IPS-15b (cell line): ENCODE measurements at regions not wholly inside any gene's neighbourhood (a gene's known extent, or its start where the extent isn't known, plus 50 kb on each side); places are given as distances from the start of the nearest gene placed in this dataset.

Source experiments
- H3K27me3 ChIP-seq: one replicate; pipeline ENCODE4 v1.6.1; 2013; ENCODE audit warnings: low read length; ENCODE audit not compliant: control insufficient read depth, insufficient read depth
- H3K36me3 ChIP-seq: one replicate; pipeline ENCODE4 v1.6.1; 2013; ENCODE audit warnings: low read length; ENCODE audit not compliant: control insufficient read depth, insufficient read depth
- H3K4me1 ChIP-seq: one replicate; pipeline ENCODE4 v1.6.1; 2013; ENCODE audit warnings: mild to moderate bottlenecking, low read length; ENCODE audit not compliant: control insufficient read depth, insufficient read depth
- H3K4me3 ChIP-seq: one replicate; pipeline ENCODE4 v1.5.1; 2013; ENCODE audit warnings: low read depth, low read length
- H3K9ac ChIP-seq: one replicate; pipeline ENCODE4 v1.6.1; 2013; ENCODE audit warnings: low read depth, mild to moderate bottlenecking, low read length
- H3K9me3 ChIP-seq: one replicate; pipeline ENCODE4 v1.6.1; 2013; ENCODE audit warnings: mild to moderate bottlenecking, low read length; ENCODE audit not compliant: control insufficient read depth, insufficient read depth

DNA sequence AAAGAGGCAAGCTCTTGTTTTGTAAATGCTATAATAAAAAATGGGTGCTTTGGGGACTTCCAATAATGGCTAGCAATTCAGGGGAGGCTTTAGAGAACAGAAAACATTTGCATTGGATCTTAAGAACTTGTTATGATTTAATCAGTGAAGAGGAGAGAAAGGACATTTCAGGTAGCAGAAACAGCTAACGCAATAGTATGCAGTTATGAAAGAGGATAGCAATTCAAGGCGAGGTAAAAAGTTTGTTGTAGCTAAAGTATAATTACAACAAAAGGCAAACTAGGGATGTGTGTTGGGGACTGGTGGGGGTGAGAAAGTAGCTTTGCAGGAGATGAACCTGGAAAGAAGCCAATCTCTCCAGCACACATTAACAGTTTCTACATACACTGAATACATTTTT lies 558.7 kb upstream of the SEMA6D start:
- Histone ChIP-seq H3K27me3 (no peaks in the 10 kb centered on the region), H3K4me3 (no peak overlapping the region), H3K4me1 (no peaks in the 10 kb centered on the region), H3K36me3 (no peaks in the 10 kb centered on the region), H3K9me3 (no peaks in the 10 kb centered on the region), H3K9ac (no peak overlapping the region)

DNA sequence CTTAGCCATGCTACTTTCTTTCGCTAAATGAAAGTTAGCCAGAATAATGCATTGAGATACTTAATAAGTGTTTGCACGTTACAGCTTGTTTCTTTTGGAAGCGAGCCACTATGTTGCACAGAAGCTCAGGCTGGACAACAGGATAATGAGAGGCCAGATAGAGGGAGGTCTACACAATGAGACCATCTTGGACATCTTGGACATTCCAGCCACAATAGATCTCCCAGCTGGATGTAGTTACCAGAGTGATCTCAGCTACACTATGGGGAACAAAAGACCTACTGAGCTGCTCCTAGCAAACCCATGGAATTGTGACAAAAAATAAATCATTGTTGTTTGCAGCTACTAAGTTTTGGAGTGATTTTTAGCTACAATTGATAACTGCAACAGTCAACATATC lies 540.1 kb upstream of the SEMA6D start:
- no peaks in the 10 kb centered on the region for H3K36me3 ChIP-seq
- H3K9me3 ChIP-seq, result no peaks in the 10 kb centered on the region
- no peak overlapping the region for H3K9ac ChIP-seq
- H3K4me3 ChIP-seq, result no peak overlapping the region
- H3K4me1 ChIP-seq, result no peaks in the 10 kb centered on the region
- H3K27me3 ChIP-seq, result peaks cover 10% of the 10 kb centered on the region

DNA sequence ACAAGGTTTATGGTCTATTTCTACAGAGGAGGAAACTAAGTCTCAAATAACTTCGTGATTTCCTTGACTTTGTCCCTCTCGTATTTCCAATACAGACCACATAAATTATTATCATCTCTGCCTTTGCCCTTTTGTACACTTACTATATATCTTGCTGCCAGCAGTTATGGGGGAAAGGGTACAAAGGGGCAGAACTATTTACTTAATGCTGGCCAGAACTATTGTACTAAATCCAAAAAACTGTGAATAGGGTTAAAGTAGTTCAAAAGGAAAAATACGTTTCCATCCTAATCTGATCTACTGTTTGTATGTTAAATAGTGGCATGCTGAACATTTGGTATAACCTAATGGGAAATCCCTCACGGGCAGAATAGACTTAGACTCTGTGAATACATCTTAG lies 537.3 kb upstream of the SEMA6D start:
- H3K9ac ChIP-seq, result no peak overlapping the region
- H3K27me3 ChIP-seq, result peaks cover 34% of the 10 kb centered on the region
- no peaks in the 10 kb centered on the region for H3K36me3 ChIP-seq
- no peak overlapping the region for H3K4me3 ChIP-seq
- H3K9me3 ChIP-seq, result no peaks in the 10 kb centered on the region
- H3K4me1 ChIP-seq, result peaks cover 3% of the 10 kb centered on the region

- peaks cover 9% of the 10 kb centered on the region for H3K4me1 ChIP-seq
- H3K9me3 ChIP-seq, result no peaks in the 10 kb centered on the region
- peaks cover 62% of the 10 kb centered on the region for H3K27me3 ChIP-seq
- H3K36me3 ChIP-seq, result no peaks in the 10 kb centered on the region
- H3K9ac ChIP-seq, result no peak overlapping the region
- no peak overlapping the region for H3K4me3 ChIP-seq
Measured at GRCh38 chr15:47182818-47183217, 534.5 kb upstream of the SEMA6D start.

- no peaks in the 10 kb centered on the region for H3K36me3 ChIP-seq
- peak overlapping the region; percentile 55 for H3K4me3 ChIP-seq
- H3K27me3 ChIP-seq, result peaks cover 72% of the 10 kb centered on the region
- H3K4me1 ChIP-seq, result peaks cover 19% of the 10 kb centered on the region
- H3K9ac ChIP-seq, result no peak overlapping the region
- H3K9me3 ChIP-seq, result no peaks in the 10 kb centered on the region
Measured at GRCh38 chr15:47184003-47184907, 533.0 kb upstream of the SEMA6D start.

DNA sequence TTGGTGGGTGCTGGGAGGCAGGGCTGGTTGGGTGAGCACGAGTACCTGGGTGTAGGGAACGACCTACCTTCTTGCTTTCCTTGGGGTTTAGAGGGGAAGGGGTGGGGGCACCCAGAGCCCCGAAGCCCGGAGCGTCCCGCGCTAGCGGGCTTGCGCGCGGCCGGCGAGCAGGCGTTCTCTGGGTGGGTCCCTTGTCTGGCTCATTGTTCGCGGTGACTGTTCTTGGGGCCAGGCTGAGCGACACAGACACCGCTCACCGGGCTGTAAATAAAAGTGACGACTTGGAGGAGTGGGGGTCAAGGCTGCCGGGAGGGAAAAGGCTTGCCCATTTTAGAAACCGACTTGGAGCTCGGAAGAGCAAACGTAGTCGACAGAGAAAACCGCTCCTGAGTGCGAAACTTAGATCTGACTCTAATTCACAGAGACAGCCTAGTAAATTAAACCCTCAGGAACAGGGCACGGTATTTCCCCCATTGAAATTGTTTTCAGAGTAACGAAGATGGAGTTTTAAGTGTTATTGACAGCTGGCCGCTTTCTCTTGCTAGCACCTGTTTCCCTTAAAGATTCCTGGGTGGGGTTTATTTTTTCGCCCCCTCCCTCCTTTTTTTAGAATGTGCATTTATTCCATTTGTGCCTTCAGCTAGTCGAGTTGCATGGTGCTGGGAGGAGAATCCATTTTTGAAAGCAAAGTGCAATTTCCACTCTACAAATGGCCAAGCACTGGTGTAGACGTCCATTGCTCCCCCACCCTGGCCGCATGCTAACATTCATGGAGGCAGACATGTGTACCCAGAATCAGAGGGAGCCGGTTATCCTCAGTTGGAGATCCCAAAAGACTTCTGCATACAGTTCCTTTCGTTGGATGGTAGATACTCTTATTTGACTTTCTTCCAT lies 532.1 kb upstream of the SEMA6D start:
- Histone ChIP-seq H3K27me3 (peaks cover 81% of the 10 kb centered on the region), H3K4me1 (peaks cover 28% of the 10 kb centered on the region), H3K9me3 (no peaks in the 10 kb centered on the region), H3K36me3 (no peaks in the 10 kb centered on the region), H3K9ac (no peak overlapping the region), H3K4me3 (peak overlapping the region; percentile 55)

- H3K4me3 ChIP-seq, result no peak overlapping the region
- H3K36me3 ChIP-seq, result no peaks in the 10 kb centered on the region
- peaks cover 89% of the 10 kb centered on the region for H3K27me3 ChIP-seq
- H3K9ac ChIP-seq, result no peak overlapping the region
- H3K4me1 ChIP-seq, result peaks cover 30% of the 10 kb centered on the region
- H3K9me3 ChIP-seq, result no peaks in the 10 kb centered on the region
Measured at GRCh38 chr15:47186075-47186474, 531.2 kb upstream of the SEMA6D start.

DNA sequence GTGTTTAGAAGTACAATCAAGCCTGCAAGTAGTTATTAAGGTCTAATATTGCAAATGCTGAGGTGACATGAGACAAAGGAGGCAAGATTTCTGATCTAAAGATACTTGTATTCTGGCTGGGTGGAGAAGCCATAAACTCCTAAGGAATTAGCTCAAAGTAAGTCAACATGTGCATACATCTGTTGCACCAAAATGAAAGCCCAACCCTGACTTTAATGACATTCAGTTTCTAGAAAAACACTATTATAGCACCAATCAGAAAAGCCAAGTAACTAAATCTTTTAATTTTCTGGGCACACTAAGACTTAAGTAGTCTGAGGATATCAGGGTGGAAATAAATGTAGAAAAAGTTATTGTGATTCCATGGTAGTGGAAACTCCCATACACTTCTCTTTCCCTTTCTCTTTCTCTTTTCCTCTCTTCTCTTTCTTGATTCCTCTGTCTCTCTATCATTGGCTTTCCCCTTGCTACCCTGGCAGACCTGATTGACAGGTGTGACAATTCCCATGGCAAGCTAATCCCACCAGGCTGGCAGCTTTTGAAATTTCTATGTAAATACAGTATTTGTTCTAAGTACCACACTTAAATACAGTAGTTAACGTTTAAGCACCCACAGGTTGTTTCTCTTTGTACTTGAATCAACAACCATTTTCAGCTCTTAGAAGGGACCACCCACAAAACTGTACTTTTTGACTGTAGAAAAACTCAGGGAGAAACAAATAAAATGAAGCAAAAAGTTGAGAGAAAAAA lies 528.4 kb upstream of the SEMA6D start:
- Histone ChIP-seq H3K4me1 (peaks cover 27% of the 10 kb centered on the region), H3K36me3 (no peaks in the 10 kb centered on the region), H3K4me3 (no peak overlapping the region), H3K9me3 (no peaks in the 10 kb centered on the region), H3K27me3 (peaks cover 72% of the 10 kb centered on the region), H3K9ac (no peak overlapping the region)

DNA sequence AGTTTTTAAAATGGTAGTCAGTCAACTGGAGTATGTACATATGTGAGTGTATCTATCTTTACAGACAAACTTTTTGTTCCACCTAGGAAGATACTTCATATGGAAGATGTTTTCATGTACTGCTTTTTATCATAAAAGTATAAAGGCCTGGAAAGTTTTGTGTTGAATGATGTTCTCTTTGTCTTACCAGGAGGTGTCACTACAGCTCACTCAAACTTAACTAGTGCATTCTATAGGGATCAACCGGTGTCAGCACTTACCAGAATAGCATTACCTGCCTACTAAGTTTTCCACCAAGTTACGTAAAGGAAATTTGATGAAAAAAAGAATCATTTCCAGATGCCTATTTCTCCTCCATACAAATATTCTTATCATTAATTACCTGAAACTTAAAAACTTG lies 522.6 kb upstream of the SEMA6D start:
- H3K4me3 ChIP-seq, result no peak overlapping the region
- peaks cover 23% of the 10 kb centered on the region for H3K27me3 ChIP-seq
- no peaks in the 10 kb centered on the region for H3K9me3 ChIP-seq
- H3K36me3 ChIP-seq, result no peaks in the 10 kb centered on the region
- peaks cover 16% of the 10 kb centered on the region for H3K4me1 ChIP-seq
- H3K9ac ChIP-seq, result no peak overlapping the region

GRCh38 chr15:47196048-47196447 lies 521.3 kb upstream of the SEMA6D start:
- Histone ChIP-seq H3K4me3 (no peak overlapping the region), H3K36me3 (no peaks in the 10 kb centered on the region), H3K4me1 (peaks cover 10% of the 10 kb centered on the region), H3K9me3 (no peaks in the 10 kb centered on the region), H3K27me3 (peaks cover 10% of the 10 kb centered on the region), H3K9ac (no peak overlapping the region)

GRCh38 chr15:47203993-47204392 lies 513.3 kb upstream of the SEMA6D start:
- H3K4me3 ChIP-seq, result no peak overlapping the region
- H3K36me3 ChIP-seq, result no peaks in the 10 kb centered on the region
- H3K4me1 ChIP-seq, result peaks cover 20% of the 10 kb centered on the region
- H3K9me3 ChIP-seq, result no peaks in the 10 kb centered on the region
- no peaks in the 10 kb centered on the region for H3K27me3 ChIP-seq
- H3K9ac ChIP-seq, result no peak overlapping the region
